ENCODE measurements at regions not wholly inside any gene's neighbourhood (a gene's known extent, or its start where the extent isn't known, plus 50 kb on each side); places are given as distances from the start of the nearest gene placed in this dataset.
"Not testable (repeated sequence)": the region's sequence is repeated elsewhere in the genome, so short reads cannot be mapped to it uniquely, and the experiment has no call there.

GRCh38 chrX:27156921-27157320 lies 306.2 kb downstream of the PPP4R3C start:
- not testable (repeated sequence) for DNase-seq (ENCODE audit: low read depth in 2 of 2)

GRCh38 chrX:27136325-27136724 lies 326.8 kb downstream of the PPP4R3C start:
- no peak for DNase-seq (ENCODE audit: low read depth in 2 of 2)

- no peak for DNase-seq (ENCODE audit: low read depth in 2 of 2)
Measured at GRCh38 chrX:27132862-27133261, 330.3 kb downstream of the PPP4R3C start.

GRCh38 chrX:27087176-27087575 lies 376.0 kb downstream of the PPP4R3C start:
- DNase-seq (ENCODE audit: low read depth in 2 of 2): not testable (repeated sequence)

DNA sequence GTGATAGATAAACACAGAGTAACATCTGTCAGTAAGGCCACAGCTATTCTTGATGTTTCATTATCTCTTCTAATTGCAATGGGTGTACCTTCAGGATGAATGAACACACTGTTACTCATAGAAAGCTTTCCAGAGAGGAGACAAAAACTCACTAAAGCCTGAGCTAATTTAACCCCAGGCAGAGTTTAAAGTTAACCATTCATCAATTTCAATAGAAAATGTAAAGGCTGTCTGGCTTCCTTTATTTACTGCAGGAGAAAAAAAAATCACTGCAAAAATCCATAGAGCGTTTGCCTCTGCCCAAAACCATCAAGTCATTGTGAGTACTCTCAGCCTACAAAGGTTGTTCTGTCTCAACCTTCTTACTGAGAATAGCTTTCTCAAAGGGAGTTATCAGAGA lies 376.9 kb downstream of the PPP4R3C start:
- no peak for DNase-seq (ENCODE audit: low read depth in 2 of 2)

GRCh38 chrX:27085346-27085745 lies 377.8 kb downstream of the PPP4R3C start:
- no peak for DNase-seq (ENCODE audit: low read depth in 2 of 2)

- DNase-seq (ENCODE audit: low read depth in 2 of 2): no peak
Measured at GRCh38 chrX:27078371-27078770, 384.8 kb downstream of the PPP4R3C start.

DNA sequence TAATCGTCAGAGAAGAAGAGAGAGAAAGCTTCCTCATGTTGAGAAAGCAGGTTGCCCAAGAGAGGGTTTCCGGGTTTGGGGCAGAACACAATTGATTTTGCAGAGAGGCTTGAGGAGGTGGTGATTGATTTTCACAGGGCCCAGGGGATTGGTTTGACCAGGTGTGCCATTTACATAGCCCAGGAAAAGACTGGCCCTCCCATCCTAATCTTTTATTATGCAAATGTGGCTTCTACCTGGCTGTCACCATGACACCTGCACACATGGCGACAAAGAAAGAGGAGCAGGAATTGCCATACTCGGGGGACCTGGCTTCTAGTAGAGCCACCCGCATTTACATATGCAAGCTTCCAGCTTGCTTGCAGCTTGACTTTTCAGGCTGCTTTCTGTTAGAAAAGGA lies 405.3 kb downstream of the PPP4R3C start:
- no peak for DNase-seq (ENCODE audit: low read depth in 2 of 2)

DNA sequence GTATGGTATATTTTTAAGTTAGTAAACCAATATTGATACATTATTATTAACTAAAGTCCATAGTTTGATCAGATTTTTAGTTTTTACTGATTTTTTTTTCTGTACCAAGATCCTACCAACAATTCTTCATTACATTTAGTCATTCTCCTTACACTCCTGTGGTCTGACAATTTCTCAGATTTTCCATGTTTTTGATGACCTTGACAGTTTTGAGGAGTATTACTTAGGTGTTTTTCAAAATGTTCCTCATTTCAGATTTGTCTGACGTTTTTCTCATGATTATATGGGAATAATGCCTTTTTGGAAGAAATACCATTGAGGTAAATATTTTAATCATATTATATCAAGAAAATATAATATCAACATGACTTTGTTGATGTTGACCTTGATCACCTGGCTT lies 423.8 kb downstream of the PPP4R3C start:
- no peak for DNase-seq (ENCODE audit: low read depth in 2 of 2)

- no peak for DNase-seq (ENCODE audit: low read depth in 2 of 2)
Measured at GRCh38 chrX:27008486-27008885, 454.7 kb downstream of the PPP4R3C start.

- no peak for DNase-seq (ENCODE audit: low read depth in 2 of 2)
Measured at GRCh38 chrX:26999634-27000033, 463.5 kb downstream of the PPP4R3C start.

DNA sequence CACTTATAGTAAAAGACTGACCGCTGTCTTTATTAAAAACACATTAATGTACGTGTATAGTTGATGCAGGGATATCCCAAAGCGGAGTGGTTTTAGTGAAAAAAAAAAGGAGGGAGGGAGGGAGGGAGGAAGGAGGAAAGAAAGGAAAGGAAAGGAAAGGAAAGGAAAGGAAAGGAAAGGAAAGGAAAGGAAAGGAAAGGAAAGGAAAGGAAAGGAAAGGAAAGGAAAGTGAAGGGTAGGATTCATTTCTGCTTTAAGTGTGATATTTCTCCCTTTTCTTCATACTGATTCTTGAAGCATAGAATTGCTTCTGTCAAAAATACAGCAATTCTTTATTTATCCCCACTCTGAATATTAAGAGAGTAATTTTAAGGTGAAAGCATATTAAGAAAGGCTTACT lies 504.9 kb downstream of the PPP4R3C start:
- DNase-seq (ENCODE audit: low read depth in 2 of 2): no peak

DNA sequence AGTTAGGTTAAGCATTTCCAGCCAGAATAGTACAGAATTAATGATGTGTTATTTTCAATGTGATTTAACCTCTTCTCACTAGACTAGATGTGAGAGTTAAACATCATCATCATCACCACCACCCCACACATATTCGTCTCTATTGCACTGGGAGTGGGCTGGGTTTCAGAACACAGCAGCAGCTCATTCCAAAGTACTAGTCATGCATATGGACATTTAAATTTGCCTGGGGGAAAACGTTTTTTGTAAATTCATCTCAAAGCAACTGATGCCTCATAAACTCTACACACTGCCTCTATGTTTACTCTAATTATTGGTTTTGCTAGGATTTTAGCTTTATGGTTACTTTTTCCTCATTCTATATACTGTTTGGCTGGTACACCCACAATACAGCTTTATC lies 509.1 kb downstream of the PPP4R3C start:
- no peak for DNase-seq (ENCODE audit: low read depth in 2 of 2)

- no peak for DNase-seq (ENCODE audit: low read depth in 2 of 2)
Measured at GRCh38 chrX:26952213-26952612, 510.9 kb downstream of the PPP4R3C start.

- DNase-seq (ENCODE audit: low read depth in 2 of 2): no peak
Measured at GRCh38 chrX:26927419-26927818, 535.7 kb downstream of the PPP4R3C start.

DNA sequence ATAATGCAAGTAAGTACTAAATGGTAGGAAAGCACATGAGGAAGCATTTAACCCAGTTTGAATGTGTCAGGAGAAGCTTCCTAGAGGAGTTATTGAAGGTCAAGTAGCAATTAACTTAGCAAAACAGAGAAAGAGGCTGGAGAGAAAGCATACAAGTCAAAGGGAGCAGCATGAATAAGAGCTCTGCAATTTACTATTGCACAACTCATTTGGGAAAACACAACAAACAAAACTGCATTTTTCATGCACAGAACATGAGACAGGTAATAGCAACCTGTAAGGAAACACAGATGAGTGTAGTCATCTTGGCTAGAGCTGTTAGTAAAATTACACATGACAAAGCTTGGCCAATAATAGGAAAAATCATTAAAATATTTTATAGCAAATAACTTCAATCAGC lies 538.1 kb downstream of the PPP4R3C start:
- no peak for DNase-seq (ENCODE audit: low read depth in 2 of 2)

- DNase-seq (ENCODE audit: low read depth in 2 of 2): no peak
Measured at GRCh38 chrX:26922278-26922677, 540.9 kb downstream of the PPP4R3C start.

GRCh38 chrX:26918631-26919030 lies 544.5 kb downstream of the PPP4R3C start:
- no peak for DNase-seq (ENCODE audit: low read depth in 2 of 2)

DNA sequence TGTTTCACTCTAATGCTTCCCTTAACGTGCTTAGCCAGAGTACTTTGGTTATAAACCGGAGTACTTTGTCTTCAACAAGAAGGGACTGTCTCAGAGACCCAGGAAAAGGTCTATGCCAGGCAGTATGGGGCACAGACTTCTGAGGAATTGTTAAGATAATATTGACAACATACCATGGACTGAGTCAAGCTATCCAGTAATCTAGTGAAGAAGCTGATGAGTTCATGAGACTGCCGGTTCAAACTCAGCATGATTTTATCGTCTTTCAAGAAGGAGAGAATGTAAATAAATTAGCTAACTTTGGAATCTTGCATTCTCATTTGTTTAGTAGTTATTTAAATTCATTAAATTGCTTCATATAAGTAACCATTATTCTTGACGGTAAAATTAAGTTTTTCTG lies 546.1 kb downstream of the PPP4R3C start:
- no peak for DNase-seq (ENCODE audit: low read depth in 2 of 2)

GRCh38 chrX:26915064-26915463 lies 548.1 kb downstream of the PPP4R3C start:
- no peak for DNase-seq (ENCODE audit: low read depth in 2 of 2)

GRCh38 chrX:26914232-26914631 lies 548.9 kb downstream of the PPP4R3C start:
- no peak for DNase-seq (ENCODE audit: low read depth in 2 of 2)

DNA sequence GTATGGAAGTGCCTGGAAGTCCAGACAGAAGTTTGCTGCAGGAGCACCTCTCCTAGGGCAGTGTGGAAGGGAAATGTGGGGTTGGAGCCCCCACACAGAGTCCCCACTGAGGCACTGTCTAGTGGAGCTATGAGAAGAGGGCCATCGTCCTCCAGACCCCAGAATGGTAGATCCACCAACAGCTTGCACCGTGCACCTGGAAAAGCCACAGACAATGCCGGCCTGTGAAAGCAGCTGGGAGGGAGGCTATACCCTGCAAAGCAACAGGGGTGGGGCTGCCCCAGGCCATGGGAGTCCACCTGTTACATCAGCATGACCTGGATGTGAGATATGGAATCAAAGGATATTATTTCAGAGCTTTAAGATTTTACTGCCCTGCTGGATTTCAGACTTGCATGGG lies 551.4 kb downstream of the PPP4R3C start:
- DNase-seq (ENCODE audit: low read depth in 2 of 2): not testable (repeated sequence)

GRCh38 chrX:26909728-26910127 lies 553.4 kb downstream of the PPP4R3C start:
- no peak for DNase-seq (ENCODE audit: low read depth in 2 of 2)

- no peak for DNase-seq (ENCODE audit: low read depth in 2 of 2)
Measured at GRCh38 chrX:26908218-26908617, 554.9 kb downstream of the PPP4R3C start.

GRCh38 chrX:26889574-26889973 lies 573.6 kb downstream of the PPP4R3C start:
- DNase-seq (ENCODE audit: low read depth in 2 of 2): no peak

Measured in stimulated activated CD4-positive, alpha-beta T cell treated with anti-CD3 and anti-CD28 coated beads, Interleukin-1b, Interleukin-23, amount 100 ng/mL, for 4 hours (primary cell).